Epithelial cell of proximal tubule (primary cell): ENCODE measurements at regions not wholly inside any gene's neighbourhood (a gene's known extent, or its start where the extent isn't known, plus 50 kb on each side); places are given as distances from the start of the nearest gene placed in this dataset.

Experiments
- DNase-seq: peaks from one replicate; pipeline ENCODE4 v3.0.0-alpha.2; 2011; ENCODE audit warnings: low read depth
- H3K4me3 ChIP-seq: 2 replicates; pipeline ENCODE4 v1.5.1; 2011; ENCODE audit warnings: low read depth, mild to moderate bottlenecking, low read length
- TF ChIP-seq, protein P1 (sequence below): conservative IDR thresholded peaks from 2 replicates; pipeline ENCODE4 v1.5.1; 2012; ENCODE audit warnings: low read depth, mild to moderate bottlenecking, low read length

DNA sequence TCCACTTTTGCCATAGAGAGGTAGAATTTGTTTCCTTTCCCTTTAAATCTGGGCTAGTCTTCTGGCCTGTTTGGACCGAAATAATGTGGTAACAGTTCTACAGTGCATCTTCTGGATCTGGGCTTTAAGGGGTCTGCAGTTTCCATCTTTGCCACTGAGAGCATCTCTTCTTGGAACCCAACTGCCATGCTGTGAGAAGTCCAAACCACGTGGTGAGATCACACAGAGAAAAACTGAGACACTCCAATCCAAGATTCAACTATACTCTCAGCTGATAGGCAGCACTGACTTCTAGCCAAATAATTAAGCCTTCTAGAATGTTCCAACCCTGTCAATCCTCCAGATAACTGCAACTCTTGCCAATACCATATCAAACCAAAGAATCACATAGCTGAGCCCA lies 261.1 kb downstream of the INSIG2 start:
- H3K4me3 ChIP-seq, result no peak overlapping the region
- TF ChIP-seq, protein P1, sequence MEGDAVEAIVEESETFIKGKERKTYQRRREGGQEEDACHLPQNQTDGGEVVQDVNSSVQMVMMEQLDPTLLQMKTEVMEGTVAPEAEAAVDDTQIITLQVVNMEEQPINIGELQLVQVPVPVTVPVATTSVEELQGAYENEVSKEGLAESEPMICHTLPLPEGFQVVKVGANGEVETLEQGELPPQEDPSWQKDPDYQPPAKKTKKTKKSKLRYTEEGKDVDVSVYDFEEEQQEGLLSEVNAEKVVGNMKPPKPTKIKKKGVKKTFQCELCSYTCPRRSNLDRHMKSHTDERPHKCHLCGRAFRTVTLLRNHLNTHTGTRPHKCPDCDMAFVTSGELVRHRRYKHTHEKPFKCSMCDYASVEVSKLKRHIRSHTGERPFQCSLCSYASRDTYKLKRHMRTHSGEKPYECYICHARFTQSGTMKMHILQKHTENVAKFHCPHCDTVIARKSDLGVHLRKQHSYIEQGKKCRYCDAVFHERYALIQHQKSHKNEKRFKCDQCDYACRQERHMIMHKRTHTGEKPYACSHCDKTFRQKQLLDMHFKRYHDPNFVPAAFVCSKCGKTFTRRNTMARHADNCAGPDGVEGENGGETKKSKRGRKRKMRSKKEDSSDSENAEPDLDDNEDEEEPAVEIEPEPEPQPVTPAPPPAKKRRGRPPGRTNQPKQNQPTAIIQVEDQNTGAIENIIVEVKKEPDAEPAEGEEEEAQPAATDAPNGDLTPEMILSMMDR, result no peak
- DNase-seq, result no peak

DNA sequence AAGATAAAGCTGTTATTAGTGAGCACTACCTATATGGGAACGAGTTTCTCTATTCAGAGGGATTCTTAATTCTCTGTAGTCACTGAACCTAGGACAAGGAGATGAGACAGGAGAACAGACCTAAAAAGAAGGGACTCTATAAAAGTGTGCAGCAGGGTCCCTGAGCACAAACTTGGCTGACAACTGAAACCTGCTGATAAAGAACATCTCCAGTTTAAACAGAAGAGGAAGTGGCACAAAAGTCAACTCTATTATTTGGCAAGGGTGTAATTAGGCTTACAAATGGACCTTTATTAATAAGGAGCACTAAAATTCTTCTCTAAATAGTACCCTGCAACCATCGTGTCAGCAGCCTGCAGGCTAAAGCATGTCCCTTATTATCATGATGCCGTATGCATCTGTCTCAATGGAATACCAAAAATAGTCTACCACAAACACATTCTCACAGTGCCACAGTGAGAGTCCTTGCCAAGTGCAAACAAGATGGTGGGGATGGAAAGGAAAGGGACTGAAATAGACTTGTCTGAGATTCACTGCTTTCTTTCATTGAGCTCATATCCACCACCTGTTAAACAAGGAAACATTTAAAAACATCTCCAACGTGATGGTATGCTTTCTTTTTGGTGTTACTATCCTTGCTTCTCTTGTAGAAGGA lies 260.2 kb downstream of the INSIG2 start:
- TF ChIP-seq, protein P1, result no peak

DNA sequence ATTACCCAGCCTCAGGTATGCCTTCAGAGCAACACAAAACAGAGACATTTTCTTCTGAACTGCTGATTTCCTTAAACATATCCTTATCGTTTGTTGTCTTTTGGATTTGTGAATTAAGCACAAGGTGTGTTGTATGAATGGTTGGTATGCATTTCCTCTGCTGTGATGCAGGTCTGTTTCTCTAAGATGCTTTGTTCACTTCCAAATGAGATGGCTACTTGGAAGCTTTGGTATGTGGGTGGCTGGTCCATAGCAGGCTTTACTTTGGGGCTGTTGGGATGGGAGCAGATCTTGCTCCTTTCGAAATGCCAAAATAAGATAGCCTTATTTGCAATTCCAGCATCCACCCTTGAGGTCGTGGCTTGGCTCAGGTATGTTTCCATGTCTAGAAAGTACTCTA lies 257.2 kb downstream of the INSIG2 start:
- no peak overlapping the region for H3K4me3 ChIP-seq
- TF ChIP-seq, protein P1, result no peak
- no peak for DNase-seq

More for the DNA sequence above, 260.2 kb downstream of the INSIG2 start:
- no peak for DNase-seq
- H3K4me3 ChIP-seq, result no peak overlapping the region

DNA sequence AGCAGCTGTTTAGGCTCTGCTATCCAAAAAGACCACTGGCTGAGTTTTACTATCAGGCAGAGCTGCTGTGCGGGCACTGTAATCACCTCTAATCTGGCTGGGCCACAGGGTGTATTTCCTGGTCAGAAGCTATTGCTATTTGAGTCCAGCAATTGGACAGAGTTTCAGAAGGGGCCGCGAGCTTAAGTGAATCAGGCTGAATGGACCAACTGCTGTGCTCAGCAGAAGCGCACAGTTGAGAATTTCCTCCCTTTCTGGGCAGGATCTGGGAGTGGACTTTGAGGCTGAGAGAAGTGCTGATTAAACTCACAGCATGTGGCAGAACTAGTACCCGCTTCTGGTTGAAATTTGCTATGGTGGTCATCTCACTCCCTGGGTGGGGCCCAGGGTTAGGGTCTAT lies 251.8 kb downstream of the INSIG2 start:
- TF ChIP-seq, protein P1, result no peak
- no peak for DNase-seq
- no peak overlapping the region for H3K4me3 ChIP-seq

DNA sequence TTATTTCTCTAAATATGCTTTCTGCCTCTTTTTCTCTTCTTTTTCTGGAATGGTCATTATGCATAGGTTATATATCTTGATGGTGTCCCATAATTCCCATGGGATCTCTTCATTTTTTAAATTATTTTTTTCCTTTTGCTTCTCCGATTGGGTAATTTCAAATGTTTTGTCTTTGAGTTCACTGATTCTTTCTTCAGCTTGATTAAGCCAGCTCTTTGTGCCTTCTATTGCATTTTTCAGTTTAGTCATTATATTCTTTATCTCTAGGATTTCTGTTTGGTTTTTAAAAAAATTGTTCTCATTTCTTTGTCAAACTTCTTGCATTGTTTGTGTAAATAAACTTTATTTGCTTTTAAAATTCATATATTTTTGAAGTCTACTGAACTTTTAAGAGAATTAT lies 251.1 kb downstream of the INSIG2 start:
- no peak overlapping the region for H3K4me3 ChIP-seq
- DNase-seq, result no peak
- TF ChIP-seq, protein P1, result no peak

DNA sequence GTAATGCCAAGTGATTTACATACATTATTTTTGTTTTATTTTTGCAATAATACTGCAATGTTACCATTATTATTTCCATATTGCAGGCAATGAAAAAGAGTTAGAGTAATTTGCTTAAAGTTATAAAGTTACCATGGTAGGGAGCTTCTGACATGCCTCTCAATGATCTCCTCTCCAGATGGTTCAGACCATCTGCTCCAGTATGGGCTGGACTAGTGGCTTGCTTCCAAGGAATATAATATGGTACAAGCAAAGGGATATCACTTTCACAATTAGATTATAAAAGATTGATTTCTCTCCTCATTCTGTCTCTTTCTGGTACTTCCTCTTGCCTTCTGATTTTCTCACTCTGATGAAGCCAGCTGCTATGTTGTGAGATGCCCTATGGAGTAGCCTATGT lies 245.4 kb downstream of the INSIG2 start:
- TF ChIP-seq, protein P1, result no peak
- H3K4me3 ChIP-seq, result no peak overlapping the region
- DNase-seq, result no peak

DNA sequence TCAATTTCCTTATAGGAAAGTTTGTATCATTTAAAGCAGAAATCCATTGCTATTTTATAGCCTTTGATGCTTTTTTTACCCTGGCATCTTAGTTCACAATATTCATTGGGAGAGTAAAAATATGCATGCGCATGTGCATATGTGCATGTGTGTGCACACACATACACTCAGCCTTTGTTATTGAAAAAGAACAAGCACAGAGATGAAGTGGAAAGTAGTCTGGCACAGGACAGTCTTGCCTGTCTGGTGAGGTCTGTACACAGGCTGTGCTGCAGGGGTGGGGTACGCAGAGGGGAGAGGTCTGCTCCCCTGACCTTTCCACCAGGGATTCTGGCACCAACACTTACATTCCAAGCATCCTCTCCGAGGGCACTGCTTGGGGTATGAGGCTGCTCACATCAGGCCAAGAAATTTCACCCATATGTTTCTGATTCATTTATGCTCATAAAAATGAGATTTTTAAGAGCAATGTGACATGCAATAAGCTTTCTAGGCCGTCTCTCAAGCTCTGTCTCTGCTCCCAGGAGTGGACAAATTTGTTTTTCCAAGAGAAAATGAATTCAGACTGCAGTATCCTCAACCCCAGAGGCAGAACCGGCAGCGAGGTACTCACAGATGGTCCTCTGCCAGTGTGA lies 237.2 kb downstream of the INSIG2 start:
- H3K4me3 ChIP-seq, result no peak overlapping the region
- no peak for DNase-seq
- TF ChIP-seq, protein P1, result no peak
